ENCODE measurements at regions not wholly inside any gene's neighbourhood (a gene's known extent, or its start where the extent isn't known, plus 50 kb on each side); places are given as distances from the start of the nearest gene placed in this dataset.

DNA sequence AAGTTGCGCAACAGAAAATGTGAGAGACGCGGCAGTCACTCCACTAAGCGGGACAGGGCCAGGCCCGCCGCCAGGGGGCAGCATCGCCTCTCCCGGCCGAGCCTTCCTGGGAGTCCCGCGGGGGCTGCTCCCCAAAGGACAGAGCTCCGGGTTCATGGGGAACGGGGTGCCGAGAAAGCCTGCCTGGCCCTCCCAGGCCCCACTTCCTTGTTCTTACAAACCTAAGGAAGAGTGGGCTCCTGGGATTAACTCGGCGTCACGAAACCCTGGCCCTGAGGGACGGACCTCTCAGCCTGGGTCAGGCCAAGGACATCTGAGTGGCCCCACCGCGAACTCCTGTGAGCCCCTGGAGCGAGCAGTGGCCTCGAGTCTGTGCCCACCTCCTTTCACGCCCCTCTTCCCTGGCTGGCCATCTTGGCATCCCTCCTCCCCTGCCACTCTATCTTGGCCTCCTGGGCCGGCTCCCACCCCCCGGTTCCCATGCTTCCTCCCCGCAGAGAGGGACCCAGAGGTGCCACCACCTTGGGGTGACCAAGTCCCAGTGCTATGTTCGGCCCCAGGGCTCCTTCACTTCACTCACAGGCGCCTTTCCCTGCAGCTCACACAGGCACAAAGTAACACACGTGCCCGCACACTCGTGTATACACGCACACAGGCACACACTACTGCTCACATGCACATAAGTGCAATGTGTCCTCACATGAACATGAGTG, 99.9 kb upstream of the FGF3 start:
- DNase-seq: peak; percentile 75

DNA sequence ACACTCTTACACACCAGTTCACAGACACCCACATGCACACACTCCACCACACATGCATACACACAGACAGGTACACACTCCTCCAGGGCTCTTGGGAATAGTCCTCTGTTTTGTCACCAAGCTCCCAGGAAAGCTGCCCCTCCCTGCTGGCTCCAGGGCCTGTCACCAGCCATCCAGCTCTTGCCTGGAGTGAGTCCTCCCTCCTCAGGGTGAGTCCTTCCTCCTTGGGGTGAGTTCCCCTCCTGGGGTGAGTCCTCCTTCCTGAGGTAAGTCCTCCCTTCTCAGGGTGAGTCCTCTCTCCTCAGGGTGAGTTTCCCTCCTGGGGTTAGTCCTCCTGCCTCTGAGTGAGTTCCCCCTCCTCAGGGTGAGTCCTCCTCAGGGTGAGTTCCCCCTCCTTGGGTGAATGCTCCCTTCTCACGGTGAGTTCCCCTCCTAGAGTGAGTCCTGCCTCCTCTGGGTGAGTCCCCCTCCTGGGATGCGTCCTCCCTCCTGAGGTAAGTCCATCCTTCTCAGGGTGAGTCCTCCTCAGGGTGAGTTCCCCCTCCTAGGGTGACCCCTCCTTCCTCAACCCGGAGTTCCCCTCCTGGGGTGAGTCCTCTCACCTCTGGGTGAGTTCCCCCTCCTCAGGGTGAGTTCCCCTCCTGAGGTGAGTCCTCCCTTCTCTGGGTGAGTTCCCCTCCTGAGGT, 100.6 kb upstream of the FGF3 start:
- no peak for DNase-seq

DNA sequence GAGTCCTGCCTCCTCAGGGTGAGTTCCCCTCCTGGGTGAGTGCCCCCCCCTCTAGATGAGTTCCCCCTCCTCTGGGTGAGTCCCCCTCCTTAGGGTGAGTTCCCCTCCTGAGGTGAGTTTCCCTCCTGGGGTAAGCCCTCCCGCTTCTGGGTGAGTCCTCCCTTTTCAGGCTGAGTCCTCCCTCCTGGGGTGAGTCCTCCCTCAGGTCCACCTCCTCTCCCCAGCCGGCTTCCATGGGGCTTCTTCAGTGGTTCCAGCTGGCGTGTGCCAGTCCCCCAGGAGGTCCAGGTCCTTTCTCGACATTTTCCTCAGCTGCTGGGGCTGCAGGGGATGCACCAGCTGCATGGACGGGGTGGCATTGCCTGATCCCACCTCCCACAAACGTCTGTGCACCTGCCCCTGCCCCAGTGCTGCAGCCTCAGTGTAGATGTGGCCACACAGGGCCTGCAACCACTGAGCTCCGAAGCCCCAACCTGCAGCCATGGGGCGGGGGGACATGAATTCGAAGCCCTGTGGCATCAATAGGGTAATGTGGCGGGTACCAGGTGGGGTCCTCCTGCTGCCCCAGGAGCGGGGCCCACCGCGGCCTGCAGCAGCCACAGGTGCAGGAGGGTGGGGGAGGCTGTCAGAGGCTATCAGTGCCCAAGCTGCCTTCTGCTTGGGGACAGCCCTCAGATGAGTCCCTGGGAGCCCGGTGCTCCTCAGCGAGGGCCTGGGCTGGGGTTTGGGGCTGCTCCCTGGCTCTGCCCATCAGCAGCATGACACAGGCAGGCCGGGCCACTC, 101.3 kb upstream of the FGF3 start:
- DNase-seq: no peak

DNA sequence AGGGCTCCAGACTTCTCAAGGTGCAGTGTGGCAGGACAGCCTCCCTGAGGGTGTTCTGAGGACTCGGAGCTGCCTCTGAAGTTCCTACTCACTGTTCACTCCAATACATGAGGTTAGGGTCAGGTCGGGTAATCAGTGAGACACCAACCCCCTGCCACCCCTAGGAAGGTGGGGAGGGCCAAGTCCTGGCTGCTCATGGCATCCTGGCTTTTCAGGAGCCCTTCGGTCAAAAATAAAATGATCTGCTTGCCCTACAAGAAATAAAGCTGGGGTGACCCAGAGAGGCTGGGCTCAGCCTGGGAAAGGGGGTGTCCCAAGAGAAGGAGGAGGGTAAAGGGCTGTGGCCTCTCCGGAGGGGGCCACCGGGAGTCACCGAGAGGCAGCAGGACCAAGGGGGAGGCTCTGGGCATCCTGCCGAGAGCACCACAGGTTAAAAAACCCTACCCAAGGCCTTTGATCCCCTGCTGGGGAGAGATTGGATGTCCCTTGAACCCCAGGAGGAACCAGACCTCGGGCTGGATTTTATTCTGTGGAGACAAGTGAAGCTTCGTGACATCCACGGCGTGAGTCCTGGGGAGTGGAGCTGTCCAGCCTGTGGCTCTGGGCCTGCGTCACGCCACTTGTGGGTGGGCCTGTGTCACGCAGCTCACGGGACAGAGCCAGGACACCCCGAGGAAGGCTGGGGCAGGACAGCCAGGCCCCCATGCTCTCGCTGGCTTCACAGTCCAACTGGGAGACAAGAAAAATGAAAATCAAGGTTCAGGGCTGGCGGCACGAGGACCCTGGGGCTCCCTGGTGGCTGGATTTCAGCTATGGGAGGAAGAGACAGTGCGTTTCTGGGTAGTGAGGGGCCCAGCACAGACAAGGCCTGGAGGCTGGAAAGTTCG, 102.2 kb upstream of the FGF3 start:
- no peak for DNase-seq

DNA sequence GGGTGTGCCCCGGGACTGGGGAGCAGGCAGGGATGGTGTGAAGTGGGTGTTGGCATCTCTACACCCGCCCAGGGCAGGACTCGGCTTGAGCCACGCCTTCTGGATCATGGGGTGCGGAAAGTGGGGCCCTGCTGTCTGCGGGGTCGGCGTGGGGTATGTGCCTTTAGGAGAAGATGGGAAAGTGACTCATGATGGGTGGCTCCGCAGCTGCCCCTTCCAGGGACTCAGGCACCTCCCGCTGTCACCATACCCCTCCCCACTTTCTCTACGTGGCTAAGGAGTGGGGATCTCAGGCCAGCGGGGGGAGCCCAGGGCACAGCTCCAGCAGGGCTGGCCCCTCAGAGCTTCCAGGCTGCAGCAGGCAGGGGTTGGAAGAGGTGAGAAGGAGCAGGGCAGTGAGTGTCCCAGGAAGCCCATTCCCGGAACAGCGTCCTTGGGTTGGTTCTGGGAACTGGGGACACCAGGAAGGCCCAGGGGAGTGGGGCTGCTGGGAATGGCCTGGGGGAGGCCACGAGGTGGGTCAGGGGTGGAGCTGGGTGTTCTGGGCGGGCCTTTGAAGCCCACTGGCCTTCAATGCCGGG, 102.9 kb upstream of the FGF3 start:
- DNase-seq: peak; percentile 29

DNA sequence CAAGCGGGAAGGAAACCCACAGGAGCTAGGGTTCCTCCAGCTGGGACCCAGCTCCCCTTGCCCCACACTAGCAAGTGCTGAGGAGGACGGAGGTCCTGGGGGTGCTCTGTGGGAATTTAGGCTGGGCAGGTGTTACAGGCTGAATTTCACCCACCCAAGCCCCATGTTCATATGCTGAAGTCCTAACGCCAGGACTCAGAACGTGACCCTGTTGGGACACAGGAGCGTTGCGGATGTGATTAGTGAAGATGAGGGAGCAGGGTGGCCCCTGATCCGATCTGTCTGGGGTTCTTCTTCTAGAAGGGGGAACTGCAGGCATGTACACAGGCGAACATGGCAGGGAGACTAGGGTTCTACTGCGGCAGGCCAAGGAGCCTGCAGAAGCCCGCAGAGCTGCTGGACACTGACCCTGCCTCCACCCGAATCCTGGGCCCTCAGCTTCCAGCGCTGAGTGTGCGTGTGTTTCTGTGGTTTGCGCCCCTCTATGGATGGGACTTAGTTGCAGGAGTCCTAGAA, 103.4 kb upstream of the FGF3 start:
- DNase-seq: peak; percentile 19

DNA sequence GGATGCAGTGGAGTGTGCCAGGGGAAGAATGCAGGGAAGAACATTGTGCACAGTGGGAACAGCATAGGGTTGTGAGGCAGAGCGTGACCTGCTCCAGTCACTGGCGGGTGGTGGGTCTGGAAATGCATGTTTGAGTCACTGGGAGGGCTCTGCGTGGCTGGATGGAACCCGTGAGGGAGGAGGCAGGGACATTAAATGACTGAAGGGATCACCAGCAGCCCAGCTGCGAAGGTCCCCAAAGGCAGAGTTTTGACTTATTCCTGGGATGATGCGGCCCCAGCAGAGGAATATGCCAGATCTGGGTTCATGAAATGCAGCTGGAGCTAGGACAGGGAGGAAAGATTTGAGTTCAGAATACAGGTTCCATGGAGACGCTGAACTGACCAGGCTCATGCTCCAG, 104.0 kb upstream of the FGF3 start:
- DNase-seq: no peak

DNA sequence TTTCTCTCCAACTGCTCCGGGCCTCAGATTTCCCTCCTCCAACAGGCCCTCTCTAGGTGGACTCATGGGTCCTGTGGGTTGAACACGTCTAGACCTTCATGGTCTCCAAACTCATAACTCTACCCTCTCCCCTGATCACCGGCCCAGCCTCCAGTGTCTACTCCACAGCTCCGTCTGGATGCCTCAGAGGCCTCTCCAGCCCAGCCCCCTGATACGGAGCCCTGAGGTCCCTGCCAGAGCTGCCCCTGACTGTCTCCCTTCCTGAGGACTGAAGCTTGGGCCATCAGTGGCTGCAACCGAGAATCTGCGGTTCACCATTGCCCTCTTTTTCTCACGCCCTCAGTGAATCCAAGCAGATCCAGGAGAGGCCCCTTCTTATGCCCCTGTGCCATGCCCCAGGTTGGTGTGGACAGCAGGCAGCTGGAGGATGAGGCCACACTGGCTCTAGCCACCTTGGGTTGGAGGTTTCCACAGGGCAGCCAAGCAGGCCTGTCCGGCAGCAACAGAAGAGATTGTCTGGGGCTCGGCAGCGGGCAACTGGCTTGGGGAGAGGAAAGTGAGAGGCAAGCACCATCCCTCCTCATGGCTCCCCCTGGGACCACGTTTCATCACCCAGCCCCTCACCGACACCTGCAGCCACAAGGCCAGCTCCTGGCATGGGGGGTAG, 104.6 kb upstream of the FGF3 start:
- peak; percentile 14 for DNase-seq

DNA sequence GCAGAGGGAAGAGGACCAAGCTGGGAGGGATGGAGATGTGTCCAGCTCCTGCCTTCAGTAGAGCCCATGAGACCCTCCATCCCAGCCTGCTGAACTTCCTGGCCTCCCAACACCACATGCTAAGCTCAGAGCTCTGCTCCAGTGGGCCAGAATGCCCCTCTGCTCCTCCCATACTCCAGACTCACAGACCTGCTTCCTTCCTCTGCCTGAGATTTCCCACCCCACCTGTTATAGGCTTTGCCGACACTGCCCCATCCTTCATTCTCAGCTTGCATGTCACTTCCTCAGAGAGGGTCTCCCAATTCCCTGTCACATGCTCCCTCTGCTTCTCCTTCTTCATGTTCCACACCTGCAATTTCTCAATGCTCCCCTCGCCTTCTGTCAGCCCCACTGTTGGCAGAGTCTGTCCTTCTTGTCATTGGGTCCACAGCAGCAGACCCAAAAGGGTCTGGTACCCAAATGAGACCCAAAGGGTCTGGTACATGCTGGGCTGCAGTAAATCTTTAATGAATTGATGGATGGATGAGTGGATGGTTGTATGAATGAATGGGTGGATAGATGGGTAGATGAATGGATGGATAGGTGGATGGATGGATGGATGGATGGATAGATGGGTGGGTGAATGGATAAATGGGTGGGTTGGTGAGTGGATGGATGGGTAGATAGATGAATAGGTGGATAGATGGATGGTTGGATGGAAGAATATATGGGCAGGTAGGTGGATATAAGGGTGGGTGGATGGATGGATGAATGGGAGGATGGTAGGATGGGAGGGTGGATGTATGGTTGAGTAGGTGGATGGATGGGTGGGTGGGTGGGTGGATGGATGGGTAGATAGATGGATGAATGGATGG, 105.3 kb upstream of the FGF3 start:
- peak; percentile 4 for DNase-seq

DNA sequence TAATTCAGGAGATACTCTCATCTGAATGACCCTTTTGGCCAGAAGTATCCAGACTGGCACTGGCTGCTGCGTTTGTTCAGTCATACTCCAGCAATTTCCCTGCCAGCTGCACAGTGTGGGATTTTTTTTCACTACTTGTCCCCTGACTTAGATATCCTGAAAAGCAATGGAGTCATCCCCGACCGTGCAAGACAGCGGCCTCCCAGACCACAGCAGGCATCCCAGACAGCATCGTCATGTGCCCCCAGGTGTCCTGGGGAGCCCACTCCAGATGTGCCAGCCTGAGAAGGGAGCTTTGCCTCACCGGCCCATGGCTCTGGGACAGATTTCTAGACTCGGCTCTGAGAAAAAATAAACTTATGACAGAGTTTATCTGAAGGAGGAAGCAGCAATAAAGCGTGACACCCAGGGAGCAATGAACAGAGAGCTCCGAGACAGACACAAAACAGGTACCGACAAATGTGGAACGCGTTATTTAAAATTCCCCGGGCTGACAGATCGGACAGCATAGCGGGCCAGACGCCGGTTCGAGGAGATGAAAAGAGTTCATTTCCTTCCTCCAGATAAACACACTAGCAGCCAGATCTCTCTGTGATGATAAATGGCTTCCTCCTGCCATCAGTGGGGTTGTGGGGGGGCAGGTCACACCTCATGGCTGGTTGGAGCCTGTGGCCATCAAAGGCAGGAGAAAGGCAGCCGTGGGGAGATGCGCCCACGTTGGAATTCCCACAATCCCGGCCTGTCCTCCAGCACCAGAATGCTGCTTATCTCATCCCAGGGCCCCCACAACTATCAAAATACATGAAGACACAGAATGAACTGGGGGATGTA, 106.4 kb upstream of the FGF3 start:
- DNase-seq: peak; percentile 9

DNA sequence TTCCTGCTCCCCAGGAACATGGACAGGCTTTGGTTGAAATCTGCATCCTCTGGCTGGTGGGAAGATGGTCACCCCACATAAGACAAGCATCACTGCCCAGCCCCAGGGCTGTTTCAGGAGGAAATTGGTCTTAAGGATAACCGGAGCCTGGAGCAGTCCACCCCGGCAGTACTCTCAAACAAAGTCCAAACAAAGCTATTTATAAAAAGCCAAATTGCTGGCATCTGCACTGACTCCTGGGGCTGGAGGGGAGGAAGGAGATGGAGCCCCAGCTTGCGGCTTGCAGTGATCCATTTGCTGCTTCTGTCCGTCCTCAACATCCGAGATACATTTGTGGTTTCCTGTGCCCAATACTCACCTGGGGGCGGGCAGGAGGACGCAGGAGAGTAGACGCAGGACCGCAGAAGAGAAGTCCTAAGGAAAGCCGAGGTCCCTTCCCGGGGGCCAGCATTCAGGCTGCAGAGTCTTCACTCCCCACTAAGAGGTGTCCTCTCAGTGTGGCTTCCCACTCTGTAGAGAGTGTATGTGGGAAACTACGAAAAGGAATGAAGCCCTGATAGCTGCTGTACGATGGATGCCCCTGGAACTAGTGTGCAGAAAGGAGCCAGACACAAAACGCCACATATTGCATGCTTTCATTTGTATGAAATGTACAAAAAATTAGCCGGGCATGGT, 107.3 kb upstream of the FGF3 start:
- peak; percentile 30 for DNase-seq

DNA sequence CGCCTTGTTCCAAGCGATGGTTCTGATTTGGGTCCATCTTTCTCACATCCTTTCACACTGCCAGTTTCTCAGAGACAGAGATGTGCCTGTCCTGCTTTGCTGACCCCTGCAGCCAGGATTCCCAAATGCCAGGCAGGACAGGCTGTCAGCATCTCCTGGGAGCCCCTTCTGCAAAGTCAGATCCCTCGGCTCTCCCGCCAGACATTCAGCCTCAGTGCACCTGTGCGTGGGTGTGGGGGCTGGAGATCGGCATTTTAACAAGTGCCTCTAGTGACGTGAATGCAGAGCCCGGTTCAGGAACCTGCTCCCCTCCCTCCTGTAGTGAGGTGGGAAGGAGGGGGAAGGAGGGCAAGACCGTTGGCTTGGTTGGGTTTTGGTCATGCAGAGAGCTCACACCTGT, 108.9 kb upstream of the FGF3 start:
- DNase-seq: peak; percentile 13

DNA sequence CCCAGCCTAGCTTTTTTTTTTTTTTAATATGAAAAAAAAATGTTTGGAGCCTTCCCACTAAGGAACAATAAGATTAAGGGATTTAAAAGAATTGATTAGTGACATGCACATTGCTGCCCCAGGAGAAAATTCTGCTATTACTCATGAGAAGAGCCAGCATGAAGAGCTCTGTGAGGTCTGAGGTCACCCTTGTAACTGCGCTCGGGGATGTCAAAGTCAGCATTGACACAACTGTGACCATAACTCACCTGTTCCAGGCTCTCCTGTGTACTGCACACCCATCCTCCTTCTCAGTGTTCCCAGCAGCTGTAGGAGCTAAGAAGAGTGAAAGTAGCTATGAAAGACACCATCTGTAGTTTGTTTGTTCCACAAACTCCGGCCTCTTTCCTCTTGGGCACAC, 109.8 kb upstream of the FGF3 start:
- DNase-seq: peak; percentile 5

DNA sequence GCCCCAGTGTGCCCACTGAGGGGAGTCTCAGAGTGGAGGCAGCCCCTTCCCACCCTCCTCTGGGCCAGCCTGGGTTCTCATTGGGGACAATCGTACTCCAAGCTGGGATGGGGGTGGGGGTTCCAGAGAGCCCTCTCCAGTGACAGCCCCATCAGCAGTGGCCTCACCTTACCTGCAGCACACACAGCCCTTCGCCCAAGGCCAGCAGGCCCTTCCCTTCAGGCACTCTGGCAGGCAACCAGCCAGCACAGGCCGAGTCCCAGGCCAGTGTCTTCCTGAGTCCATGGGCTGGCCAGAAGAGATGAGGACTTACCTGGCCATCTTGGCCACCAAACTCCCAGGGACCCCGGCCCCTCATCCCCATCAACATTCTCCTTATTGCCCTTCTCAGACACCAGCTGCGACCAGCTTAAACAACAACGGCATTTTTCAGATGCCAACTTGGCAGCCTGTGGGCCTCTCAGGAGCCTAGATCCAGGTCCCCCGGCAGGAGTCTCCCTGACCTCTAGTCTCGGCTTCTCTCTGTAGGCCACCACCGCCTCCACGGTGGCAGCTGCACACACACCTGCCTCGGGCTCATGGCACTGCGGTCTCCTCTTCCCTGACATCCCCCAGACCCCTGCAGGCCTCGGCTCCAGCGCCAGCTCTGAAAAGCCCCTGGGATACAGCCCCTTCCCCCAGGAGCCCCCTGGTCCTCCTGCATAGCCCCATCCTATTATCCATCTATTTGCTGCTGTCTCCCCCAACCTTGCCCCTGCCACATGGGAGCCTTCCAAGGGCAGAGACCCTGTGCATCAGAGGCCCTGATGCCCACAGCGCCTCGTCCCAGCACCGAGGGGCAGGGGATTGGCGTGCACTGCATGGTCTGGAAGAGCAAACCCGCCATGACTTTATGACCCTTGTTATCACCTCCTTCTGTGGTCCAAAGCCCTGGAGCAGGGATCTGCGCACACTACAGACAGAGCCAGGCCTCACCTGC, 111.2 kb upstream of the FGF3 start:
- DNase-seq: no peak

DNA sequence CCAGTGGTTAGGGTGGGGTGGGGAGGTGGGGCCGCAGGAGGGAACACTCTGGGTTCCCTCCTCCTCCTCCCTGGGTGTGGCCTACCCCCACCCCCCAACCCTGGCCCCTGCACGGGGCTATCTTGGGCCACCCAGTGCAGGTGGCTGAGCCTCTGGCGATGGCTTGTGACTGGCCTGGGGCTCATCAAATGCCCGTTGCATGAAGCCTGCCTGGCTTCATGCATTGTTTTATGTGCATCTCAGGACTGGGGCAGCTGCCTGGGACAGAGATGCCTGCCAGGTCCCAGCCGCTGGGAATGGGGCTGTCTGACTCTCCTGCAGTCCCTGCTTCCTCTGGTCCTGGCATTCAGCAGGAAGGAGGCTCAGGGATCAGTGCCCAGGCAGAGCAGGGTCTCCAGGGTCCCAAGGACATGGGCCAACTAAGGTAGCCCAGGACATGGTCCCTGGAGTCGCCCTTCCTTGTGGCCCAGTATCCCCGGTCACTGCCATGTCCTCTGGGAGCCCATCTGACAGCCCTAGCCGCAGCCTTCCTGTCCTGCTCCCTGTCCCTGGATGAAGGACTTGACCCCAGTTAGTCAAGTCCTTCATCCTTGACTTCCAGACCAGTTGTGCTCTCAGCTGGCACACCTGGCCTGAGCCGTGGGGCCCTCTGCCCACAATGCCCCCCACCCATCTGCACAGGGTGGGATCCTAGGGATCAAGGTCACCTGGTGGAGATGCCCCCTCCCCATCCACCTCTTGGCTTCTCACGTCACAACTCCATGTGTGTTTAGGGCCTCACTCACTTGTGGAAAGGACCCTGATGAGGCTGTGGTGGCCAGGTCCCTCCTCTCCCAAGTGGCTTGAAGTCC, 112.1 kb upstream of the FGF3 start:
- no peak for DNase-seq

DNA sequence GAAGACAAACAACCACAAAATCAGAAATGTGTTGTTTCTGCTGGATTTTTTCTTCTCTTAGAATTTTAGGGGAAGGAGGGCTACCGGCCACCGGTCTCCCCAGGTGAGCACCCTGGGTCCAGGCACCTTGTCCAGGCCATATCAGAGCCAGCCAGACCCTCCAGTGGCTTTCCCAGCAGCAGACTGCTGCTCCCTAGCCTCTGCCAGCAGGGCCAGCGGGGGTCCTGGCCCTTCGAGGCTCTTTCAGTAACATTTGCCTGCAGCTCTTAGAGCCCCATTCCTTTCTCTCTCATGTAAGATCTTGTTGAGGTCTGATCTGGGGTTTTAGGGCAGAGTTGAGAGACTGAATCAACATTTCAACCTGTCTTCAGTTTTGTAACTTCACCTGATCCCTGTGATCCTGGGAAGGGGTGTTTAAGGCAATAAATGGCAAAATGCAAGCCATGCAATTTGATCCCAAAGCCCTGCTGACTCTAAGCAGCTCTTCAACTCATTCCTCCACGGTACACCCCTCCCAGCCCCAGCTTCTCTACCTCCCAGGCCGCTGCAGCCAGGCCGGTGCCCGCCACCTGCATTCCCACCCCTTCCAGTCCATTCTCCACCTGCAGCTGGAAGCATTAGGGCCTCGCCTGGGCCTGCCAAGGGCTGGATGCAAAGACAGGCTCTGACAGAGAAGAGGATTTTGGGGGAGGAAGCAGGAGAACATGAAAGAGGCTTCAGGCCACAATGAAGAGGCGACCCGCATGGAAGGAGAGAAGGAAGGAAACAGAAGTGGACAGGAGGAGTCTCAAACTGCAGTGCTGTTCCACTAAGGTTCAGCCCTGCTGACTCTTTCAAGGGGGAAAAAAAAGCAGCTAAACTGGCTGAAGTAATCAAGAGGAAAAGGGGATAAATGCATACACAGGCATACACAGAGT, 113.0 kb upstream of the FGF3 start:
- no peak for DNase-seq
